DMS79 treated with DMSO at 0.1 percent for 48 hours (cell line): ENCODE measurements at regions not wholly inside any gene's neighbourhood (a gene's known extent, or its start where the extent isn't known, plus 50 kb on each side); places are given as distances from the start of the nearest gene placed in this dataset.

Experiments used
- DNase-seq: peaks from one replicate; lab custom pipeline; 2025; lab: John Stamatoyannopoulos, UW

DNA sequence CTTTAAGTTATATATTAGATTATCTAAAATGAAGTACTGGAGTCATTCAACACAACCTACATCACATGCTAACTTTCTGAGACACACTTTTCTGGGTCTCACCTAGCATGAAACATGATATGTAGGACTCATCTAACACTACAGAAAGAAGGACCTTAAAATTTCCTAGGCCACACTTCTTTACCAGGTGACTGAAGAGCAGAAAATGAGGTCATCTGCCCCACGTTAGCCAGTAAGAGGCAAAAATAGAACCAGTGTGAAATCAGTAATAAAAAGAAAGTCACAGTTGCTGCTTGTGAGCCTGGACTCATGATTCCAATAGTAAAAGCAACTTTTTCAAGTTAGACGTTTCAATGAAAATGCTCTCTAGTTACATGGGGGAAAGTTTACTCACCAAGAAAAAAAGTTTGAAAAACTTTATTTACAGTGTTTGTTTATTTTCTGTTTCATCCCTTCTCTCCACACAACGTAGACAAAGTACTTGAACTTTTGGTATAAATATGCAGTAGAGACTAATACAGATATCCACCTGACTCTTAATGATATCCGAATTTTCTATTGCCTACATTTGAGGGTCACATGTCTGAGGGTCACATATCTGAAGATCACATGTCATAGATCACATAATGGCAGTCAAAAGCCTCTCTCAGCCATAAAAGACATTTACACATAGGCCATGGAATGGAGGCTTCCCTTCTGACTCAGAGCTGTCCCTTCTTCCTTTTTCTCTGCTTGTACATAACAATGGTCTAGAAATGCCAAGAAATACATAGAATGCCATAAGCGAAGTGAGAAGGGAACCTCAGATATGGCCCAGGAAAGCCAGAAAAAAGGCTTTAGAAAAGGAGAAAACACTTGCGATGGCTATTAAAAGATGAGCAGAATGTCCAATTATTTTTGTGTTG lies 362.9 kb downstream of the ZEB2 start:
- no peak for DNase-seq

GRCh38 chr2:144154205-144154604 lies 365.7 kb downstream of the ZEB2 start:
- no peak for DNase-seq

GRCh38 chr2:144152817-144153271 lies 367.1 kb downstream of the ZEB2 start:
- DNase-seq: no peak

DNA sequence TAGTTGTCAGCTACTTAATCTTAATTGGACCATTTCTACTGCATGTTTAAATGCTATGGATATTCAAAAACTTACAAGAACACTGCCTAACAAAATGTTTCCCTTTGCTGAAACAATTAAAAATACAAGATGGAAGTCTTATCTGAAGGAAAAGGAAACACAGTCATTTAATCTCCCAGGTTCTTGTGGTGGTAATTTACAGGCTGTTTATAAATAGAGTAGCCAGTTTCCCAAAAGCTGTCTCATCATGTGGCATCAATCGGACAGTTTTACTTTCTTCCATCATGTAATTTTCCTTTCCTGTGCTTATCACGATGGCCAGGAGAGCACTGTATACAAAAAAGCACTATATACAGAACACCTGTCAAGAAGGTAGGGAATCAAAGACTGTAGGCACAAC lies 368.1 kb downstream of the ZEB2 start:
- no peak for DNase-seq

DNA sequence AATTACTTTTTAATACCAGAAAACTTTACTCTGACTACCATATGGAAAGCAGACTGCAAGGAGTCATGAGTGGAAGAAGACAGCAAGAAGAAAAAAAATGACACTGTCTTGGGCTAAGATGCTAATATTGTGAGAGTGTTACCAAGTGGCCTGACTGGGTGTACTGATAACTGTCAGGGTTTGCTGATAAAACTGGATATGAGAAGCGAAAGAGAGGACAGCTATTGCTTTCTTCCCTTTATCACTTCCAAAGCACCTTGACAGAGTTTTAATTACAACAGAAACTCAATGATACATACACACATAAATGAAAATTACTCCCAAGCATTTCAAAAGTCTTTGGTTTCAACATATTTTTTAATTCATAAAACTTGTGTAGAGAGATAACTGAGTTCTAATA lies 368.5 kb downstream of the ZEB2 start:
- no peak for DNase-seq

DNA sequence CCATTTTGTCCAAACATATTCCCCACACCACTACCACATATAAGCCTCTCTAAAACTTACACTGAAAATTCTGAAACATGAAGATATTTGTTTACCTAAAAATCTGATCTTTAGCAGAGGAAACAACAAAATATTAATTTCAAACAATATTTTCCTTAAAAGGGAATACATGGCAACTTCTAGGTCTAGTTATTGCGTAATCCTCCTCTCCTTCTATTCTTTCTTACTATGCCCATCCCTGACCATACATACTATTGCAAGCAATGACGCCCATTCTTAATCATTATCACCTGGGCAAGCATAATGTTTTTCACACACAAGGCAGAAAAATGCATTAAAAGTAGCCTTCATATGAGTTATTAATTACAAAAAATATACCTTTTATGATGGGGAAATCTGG lies 372.6 kb downstream of the ZEB2 start:
- no peak for DNase-seq

GRCh38 chr2:144146876-144147275 lies 373.0 kb downstream of the ZEB2 start:
- DNase-seq: peak; percentile 50

- DNase-seq: no peak
These were observed 373.8 kb downstream of the ZEB2 start for GRCh38 chr2:144146076-144146475.

DNA sequence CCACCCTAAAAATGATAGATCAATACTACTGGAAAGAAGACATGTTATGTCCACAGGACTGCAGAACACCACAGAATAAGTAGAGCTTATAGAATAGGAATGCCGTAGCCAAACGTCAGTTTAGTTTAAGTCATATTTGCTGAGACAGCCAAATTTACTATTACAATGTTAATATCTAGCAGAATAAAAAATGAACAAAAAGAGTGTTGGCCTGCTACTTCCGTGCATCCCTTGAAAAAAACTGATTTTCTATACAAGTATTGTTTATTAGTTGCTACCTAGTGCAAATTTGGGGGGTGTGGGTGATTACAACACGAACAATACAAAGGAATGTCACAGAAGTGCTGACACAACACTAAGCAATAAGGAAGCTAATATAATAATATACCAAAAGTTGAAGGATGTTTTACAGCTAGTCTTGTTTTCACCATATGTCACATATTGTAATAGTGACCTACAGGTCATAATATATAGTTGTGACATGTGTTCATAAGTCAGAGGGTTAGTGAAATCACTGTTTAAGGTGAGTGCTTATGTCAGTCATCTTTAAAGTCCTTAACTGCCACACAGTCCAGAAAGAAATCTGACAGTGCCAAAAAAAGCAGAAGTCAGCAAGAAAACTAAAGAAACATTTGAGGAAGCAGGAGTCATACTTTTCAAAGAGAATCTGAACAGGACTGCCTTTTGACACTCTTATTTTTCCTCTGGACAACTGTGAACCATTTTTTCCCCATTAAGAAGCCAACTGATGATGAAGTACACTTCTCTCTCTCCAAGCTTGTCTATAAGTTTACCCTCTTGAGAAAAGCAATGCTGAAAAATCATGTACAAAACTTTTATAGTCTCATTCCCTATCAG lies 376.4 kb downstream of the ZEB2 start:
- DNase-seq: no peak

GRCh38 chr2:144140891-144141290 lies 379.0 kb downstream of the ZEB2 start:
- DNase-seq: no peak

DNA sequence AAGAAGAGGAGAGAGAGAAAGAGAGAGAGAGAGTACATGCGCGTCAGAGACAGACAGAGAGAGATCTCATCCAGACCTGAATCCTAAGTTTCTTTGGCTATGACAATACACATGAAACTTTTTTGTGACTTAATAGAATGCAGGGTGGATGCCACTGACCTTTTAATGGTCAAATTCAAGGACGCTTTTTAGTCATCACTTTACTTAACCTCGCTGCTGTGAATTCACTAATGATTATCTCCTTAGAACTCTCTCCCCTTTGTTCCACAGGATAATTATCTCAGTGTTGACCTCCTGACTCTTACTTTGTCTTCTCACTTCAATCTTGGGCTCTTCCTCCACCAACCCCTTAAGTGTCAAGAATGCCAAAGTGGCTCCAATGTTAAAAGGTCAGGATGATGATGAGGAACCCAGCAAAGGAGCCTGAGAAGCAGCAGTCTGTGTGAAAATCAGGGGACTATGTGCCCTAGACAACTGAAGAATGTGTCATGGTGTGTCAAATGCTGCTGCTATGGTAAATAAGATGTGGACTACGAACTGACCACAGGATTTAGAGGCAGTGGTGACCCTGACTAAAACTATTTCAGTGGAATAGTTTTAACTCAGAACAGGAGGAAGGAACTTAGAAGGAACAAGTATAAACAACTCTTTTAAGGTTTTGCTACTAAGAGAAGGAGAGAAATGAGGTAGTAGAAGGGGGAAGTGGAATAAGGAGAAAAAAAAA lies 382.1 kb downstream of the ZEB2 start:
- no peak for DNase-seq

DNA sequence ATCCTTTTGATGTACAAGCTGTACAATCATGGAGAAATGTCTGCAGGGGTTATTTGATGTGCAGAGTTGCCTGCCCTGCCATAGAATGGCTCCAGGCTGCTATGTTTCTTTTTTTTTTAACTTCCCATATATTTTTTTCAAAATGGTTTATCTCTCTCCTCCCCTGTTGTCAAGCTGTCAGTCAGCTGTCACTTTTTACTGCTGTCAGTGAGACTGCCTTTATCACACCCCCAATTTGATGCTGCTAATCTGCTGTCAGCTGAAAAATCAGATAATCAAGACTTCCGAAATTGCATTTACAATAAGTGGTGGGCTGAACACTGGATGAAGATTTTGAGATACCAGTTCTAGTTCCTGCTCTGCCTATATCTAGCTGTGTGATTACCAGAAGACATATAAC lies 382.6 kb downstream of the ZEB2 start:
- no peak for DNase-seq

GRCh38 chr2:144136297-144137010 lies 383.5 kb downstream of the ZEB2 start:
- DNase-seq: no peak

DNA sequence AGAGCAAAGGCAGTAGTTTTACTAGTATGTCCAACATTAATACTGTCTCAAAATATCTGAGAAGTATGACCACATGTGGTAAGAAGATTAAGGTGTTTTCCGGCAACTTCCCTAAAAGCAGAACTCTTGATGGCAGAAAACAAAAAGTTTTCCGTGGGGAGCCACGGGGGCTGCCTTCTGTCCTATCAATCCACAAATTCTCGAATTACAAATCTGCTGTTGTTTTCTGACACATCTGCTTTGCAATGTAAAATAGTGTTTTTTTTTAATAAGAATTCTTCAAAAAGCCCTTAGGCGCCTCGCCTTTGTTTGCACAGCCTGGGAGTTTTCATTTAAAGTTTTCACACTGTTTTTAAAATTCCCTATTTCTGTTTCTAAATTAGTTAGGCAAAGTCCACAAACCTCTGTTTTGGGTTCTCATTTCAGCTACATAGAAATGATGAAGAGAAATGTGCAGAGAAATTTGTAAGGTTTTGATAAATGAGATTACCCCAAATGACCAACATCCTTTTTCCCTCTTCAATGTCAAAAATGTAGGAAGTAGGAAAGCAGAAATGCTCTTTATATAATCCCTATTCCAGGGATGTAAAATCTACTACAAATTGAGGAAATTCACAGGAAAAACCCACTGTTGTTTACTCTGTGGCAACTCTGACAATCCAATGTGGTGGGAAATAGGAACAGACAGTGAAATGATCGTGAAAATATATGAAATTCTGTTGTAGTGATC lies 385.8 kb downstream of the ZEB2 start:
- no peak for DNase-seq

GRCh38 chr2:144132357-144132756 lies 387.6 kb downstream of the ZEB2 start:
- no peak for DNase-seq

DNA sequence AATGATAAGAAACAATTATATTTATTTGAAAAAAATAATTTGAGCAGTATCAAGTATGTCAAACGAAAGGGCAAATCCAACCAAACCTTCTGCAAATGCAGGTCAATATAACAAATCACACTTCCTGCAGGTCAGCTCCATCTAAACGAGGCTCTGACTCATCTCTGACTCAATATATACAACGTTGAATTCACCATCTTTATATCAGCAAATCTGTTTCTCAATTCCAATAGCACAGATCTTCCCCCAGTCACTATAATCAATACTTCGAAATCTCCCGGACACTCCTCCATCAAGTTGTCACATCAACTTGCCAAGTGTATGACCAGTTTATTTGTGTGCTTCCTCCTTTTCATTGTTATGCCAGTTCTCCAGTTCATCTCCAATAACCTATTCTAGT lies 388.9 kb downstream of the ZEB2 start:
- DNase-seq: no peak

GRCh38 chr2:144130551-144130950 lies 389.4 kb downstream of the ZEB2 start:
- DNase-seq: no peak

DNA sequence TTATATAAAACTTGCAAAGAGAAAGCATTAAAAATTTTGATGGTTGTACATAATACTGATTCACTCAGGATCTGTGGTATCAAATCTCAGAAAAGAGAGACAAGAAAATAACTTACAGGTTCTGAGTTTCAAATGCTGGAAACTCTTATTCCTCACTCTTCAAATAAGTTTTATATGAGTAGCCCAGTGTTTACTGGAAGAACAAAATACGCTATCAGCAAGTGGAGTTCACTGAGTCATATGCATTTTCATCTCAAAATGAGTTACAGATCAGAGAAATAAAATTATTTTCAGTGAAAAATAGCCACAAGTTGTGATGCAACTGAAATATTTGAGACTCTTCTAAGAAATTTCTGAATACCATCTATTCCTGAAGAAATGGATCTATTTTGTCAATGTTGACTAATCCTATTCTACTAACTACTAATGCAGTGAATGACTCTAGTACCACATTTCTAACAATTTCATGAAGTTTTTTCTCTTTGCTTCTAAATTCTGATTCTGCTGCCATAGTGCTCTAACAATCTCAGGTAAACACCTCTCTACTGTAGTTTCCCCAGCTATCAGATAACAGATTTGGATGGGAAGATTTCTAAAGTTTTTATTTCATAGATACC lies 391.7 kb downstream of the ZEB2 start:
- DNase-seq: no peak

- DNase-seq: no peak
These were observed 392.2 kb downstream of the ZEB2 start for GRCh38 chr2:144127693-144128092.

- no peak for DNase-seq
These were observed 393.6 kb downstream of the ZEB2 start for GRCh38 chr2:144126302-144126701.

- no peak for DNase-seq
These were observed 394.2 kb downstream of the ZEB2 start for GRCh38 chr2:144125751-144126150.
